Endothelial cell of umbilical vein (primary cell): ENCODE measurements at regions not wholly inside any gene's neighbourhood (a gene's known extent, or its start where the extent isn't known, plus 50 kb on each side); places are given as distances from the start of the nearest gene placed in this dataset.

Experiments
- BruUV-seq: library from RNA; stranded (reverse); fragments of 400-500 nt; replicated peaks from 2 replicates; lab custom pipeline; 2021; lab: Mats Ljungman, UMichigan
- CTCF ChIA-PET: fragments of 300-600, 350-600 bp; sonication (Branson Sonifier 250); formaldehyde crosslinking; loops from one replicate; lab custom pipeline; 2021; ENCODE audit warnings: antibody characterized with exemption, inconsistent platforms; lab: Charles Lee
- POLR2A ChIA-PET: fragments of 300-600, 350-600 bp; sonication (Branson Sonifier 250); formaldehyde crosslinking; loops from one replicate; lab custom pipeline; 2021; ENCODE audit warnings: antibody characterized with exemption, inconsistent platforms; lab: Charles Lee
- DNase-seq: peaks from one replicate; pipeline ENCODE4 v3.0.0-alpha.2; 2011; ENCODE audit warnings: low read depth, low spot score
- FAIRE-seq: peaks from 2 replicates; lab custom pipeline; 2011; peaks lifted over from hg19 to GRCh38; lab: Jason Lieb, UNC
- H2AFZ ChIP-seq: 2 replicates; pipeline ENCODE4 v1.6.0; 2012; ENCODE audit warnings: low read depth, low read length, control low read depth, inconsistent platforms
- H3K27ac ChIP-seq: 2 replicates; pipeline ENCODE4 v1.5.1; 2011; ENCODE audit warnings: low read depth, mild to moderate bottlenecking, control low read depth, low read length, moderate library complexity; ENCODE audit not compliant: insufficient read depth
- H3K27me3 ChIP-seq, 2 experiments: 2 replicates each; pipeline versions ENCODE4 v1.6.0 to v1.6.1; 2011; ENCODE audit warnings: low read length in 2 of 2, mixed read lengths in 1 of 2; ENCODE audit not compliant: control insufficient read depth in 2 of 2, insufficient read depth in 2 of 2
- H3K36me3 ChIP-seq, 2 experiments: 2 replicates in 1 of 2; 3 replicates in 1 of 2; pipeline ENCODE4 v1.5.1; 2011; ENCODE audit warnings: low read length in 2 of 2, mild to moderate bottlenecking in 1 of 2, moderate library complexity in 1 of 2; ENCODE audit not compliant: control insufficient read depth in 2 of 2, insufficient read depth in 2 of 2; ENCODE audit errors: extremely low read depth in 1 of 2
- H3K4me1 ChIP-seq: 3 replicates; pipeline ENCODE4 v1.5.1; 2011; ENCODE audit warnings: mild to moderate bottlenecking, low read length; ENCODE audit not compliant: control insufficient read depth, insufficient read depth; ENCODE audit errors: extremely low read depth
- H3K4me2 ChIP-seq: 2 replicates; pipeline ENCODE4 v1.6.1; 2011; ENCODE audit warnings: low read length, control low read depth, mixed read lengths; ENCODE audit not compliant: insufficient read depth
- H3K4me3 ChIP-seq, 3 experiments: fragments of 200-600 bp in 1 of 3; sonication (generic), shearing (Covaris generic) in 1 of 3; replicated peaks in 1 of 3; 2 replicates each; pipeline ENCODE4 v1.5.1; 2011 to 2016; ENCODE audit warnings: control low read depth in 3 of 3, low read length in 3 of 3, mild to moderate bottlenecking in 2 of 3, inconsistent platforms in 1 of 3, low read depth in 1 of 3, moderate library complexity in 1 of 3; ENCODE audit not compliant: insufficient read depth in 1 of 3
- H3K79me2 ChIP-seq: 2 replicates; pipeline ENCODE4 v1.6.0; 2012; ENCODE audit warnings: low read length, inconsistent platforms; ENCODE audit not compliant: control insufficient read depth, insufficient read depth
- H3K9ac ChIP-seq: replicated peaks from 2 replicates; pipeline ENCODE3; 2011; ENCODE audit warnings: low read length, control low read depth; ENCODE audit not compliant: insufficient read depth; ENCODE audit errors: extremely low read depth
- H3K9me1 ChIP-seq: replicated peaks from 3 replicates; pipeline ENCODE4 v1.6.0; 2011; ENCODE audit warnings: mild to moderate bottlenecking, low read length; ENCODE audit not compliant: control insufficient read depth, insufficient read depth; ENCODE audit errors: extremely low read depth
- H3K9me3 ChIP-seq: replicated peaks from 2 replicates; pipeline ENCODE4 v1.5.1; 2012; ENCODE audit warnings: low read length, inconsistent platforms; ENCODE audit not compliant: control insufficient read depth, insufficient read depth
- H4K20me1 ChIP-seq: replicated peaks from 2 replicates; pipeline ENCODE3; 2011; ENCODE audit warnings: mild to moderate bottlenecking, low read length; ENCODE audit not compliant: control insufficient read depth, insufficient read depth; ENCODE audit errors: extremely low read depth
- CTCF ChIP-seq, 2 donors: IDR thresholded peaks; 1 replicate in 1 of 2; 2 replicates in 1 of 2; pipeline ENCODE4 v1.5.1; 2011; ENCODE audit warnings: low read length in 2 of 2, mild to moderate bottlenecking in 2 of 2, moderate library complexity in 2 of 2, control low read depth in 1 of 2, inconsistent platforms in 1 of 2, low read depth in 1 of 2; ENCODE audit not compliant: insufficient read depth in 1 of 2; ENCODE audit errors: extremely low read depth in 1 of 2
- EZH2 ChIP-seq: IDR thresholded peaks from 2 replicates; pipeline ENCODE4 v1.6.1; 2012; ENCODE audit warnings: borderline replicate concordance, low read depth, mild to moderate bottlenecking, moderate library complexity, low read length, inconsistent platforms; ENCODE audit not compliant: severe bottlenecking
- FOS ChIP-seq: IDR thresholded peaks from 2 replicates; pipeline ENCODE4 v1.6.1; 2011; ENCODE audit warnings: mild to moderate bottlenecking, low read length, moderate library complexity, borderline replicate concordance; ENCODE audit not compliant: insufficient read depth
- GATA2 ChIP-seq: IDR thresholded peaks from 2 replicates; pipeline ENCODE4 v1.7.0; 2011; ENCODE audit warnings: low read depth, mild to moderate bottlenecking, moderate library complexity, mixed read lengths, low read length; ENCODE audit not compliant: insufficient read length, insufficient read depth
- JUN ChIP-seq: IDR thresholded peaks from 2 replicates; pipeline ENCODE4 v1.6.1; 2011; ENCODE audit warnings: borderline replicate concordance, low read depth; ENCODE audit not compliant: insufficient read length, insufficient read depth
- MAX ChIP-seq: IDR thresholded peaks from 2 replicates; pipeline ENCODE4 v1.6.1; 2011; ENCODE audit not compliant: insufficient read depth, insufficient read length
- MYC ChIP-seq: IDR thresholded peaks from one replicate; pipeline ENCODE4 v1.6.1; 2011; ENCODE audit warnings: mild to moderate bottlenecking, low read depth, low read length
- POLR2A ChIP-seq: IDR thresholded peaks from 2 replicates; pipeline ENCODE4 v1.6.1; 2012; ENCODE audit warnings: low read depth, mild to moderate bottlenecking, control low read depth, low read length
- POLR2AphosphoS5 ChIP-seq: IDR thresholded peaks from 2 replicates; pipeline ENCODE4 v1.6.1; 2012; ENCODE audit warnings: low read depth, mild to moderate bottlenecking, control low read depth, low read length, moderate library complexity; ENCODE audit not compliant: insufficient read depth
- dilution Hi-C: fragments of 300-500 bp; cut with MboI; formaldehyde crosslinking; loops from one replicate; pipeline ENCODE4 v1.15.0; 2019; ENCODE audit warnings: low sequenced_read_pairs; ENCODE audit not compliant: extremely low pct_ligation_motif_present
- intact Hi-C: fragments of 100-400 bp; cut with micrococcal nuclease; formaldehyde crosslinking; loops from one replicate; pipeline ENCODE4 v1.10.0; 2022

GRCh38 chr20:57075181-57075580 lies 191.3 kb downstream of the BMP7 start:
- POLR2A ChIA-PET = no interaction called here
- Histone ChIP-seq H3K79me2 (no peaks in the 10 kb centered on the region), H3K27ac (no peak overlapping the region), H3K36me3 (no peaks in the 10 kb centered on the region), H3K4me2 (no peak overlapping the region), H3K4me1 (no peaks in the 10 kb centered on the region), H3K27me3 (no peaks in the 10 kb centered on the region), H2AFZ (no peak overlapping the region), H3K9me1 (no peaks in the 10 kb centered on the region), H3K4me3 (no peak overlapping the region), H3K9me3 (no peaks in the 10 kb centered on the region), H3K9ac (no peak overlapping the region), H4K20me1 (no peaks in the 10 kb centered on the region)
- CTCF ChIA-PET = no interaction called here
- no peak for DNase-seq
- dilution Hi-C loops (no loop called here), intact Hi-C loops (no loop called here)
- FAIRE-seq = no peak
- no peak for TF ChIP-seq FOS
- no peak for TF ChIP-seq CTCF (IDR thresholded peaks at IDR 0.05; ENCODE audit: extremely low read depth in 1 of 2, insufficient read depth in 1 of 2, low read depth in 1 of 2, low read length in 2 of 2)
- no peak for TF ChIP-seq MAX
- TF ChIP-seq POLR2AphosphoS5 = no peak
- no peak for TF ChIP-seq MYC
- no peak for TF ChIP-seq JUN
- no peak for TF ChIP-seq EZH2
- no peak for TF ChIP-seq GATA2
- TF ChIP-seq POLR2A = no peak
- BruUV-seq = no TSS peak
